PC-3 (cell line): ENCODE measurements at regions not wholly inside any gene's neighbourhood (a gene's known extent, or its start where the extent isn't known, plus 50 kb on each side); places are given as distances from the start of the nearest gene placed in this dataset.

ENCODE experiments used
- ATAC-seq: fragments of 200-7000 bp; cut with Tn5 transposase; 2 replicates; pipeline ENCODE4 v1.9.1; 2020; ENCODE audit warnings: mild to moderate bottlenecking, moderate library complexity
- BruUV-seq: library from RNA; stranded (reverse); fragments of 400-500 nt; replicated peaks from 2 replicates; lab custom pipeline; 2021; lab: Mats Ljungman, UMichigan
- CTCF ChIA-PET: fragments of 300-600 bp; sonication (Branson Sonifier 250); formaldehyde crosslinking; loops from one replicate; lab custom pipeline; 2022; ENCODE audit warnings: antibody characterized with exemption; lab: Charles Lee
- POLR2A ChIA-PET: fragments of 300-600 bp; sonication (Branson Sonifier 250); formaldehyde crosslinking; loops from one replicate; lab custom pipeline; 2022; ENCODE audit warnings: antibody characterized with exemption; ENCODE audit not compliant: unreplicated experiment; lab: Charles Lee
- DNase-seq: peaks from one replicate; pipeline ENCODE4 v3.0.0-alpha.2; 2015
- H2AFZ ChIP-seq: fragments of 300-600 bp; sonication (generic); 2 replicates; pipeline ENCODE4 v1.6.0; 2016; ENCODE audit warnings: antibody characterized with exemption, low read length
- H3F3A ChIP-seq: fragments of 300-600 bp; sonication (generic); one replicate; pipeline ENCODE4 v1.6.0; 2017; ENCODE audit warnings: antibody characterized with exemption, low read length, control low read depth, mild to moderate bottlenecking; ENCODE audit not compliant: unreplicated experiment
- H3K27ac ChIP-seq: fragments of 300-600 bp; sonication (generic); 2 replicates; pipeline ENCODE4 v1.5.1; 2016; ENCODE audit warnings: mild to moderate bottlenecking, low read length
- H3K27me3 ChIP-seq: fragments of 300-600 bp; sonication (generic); 2 replicates; pipeline ENCODE4 v1.6.1; 2016; ENCODE audit warnings: low read length, mixed read lengths
- H3K36me3 ChIP-seq: fragments of 300-600 bp; sonication (generic); 2 replicates; pipeline ENCODE4 v1.6.1; 2016; ENCODE audit warnings: low read depth, mixed run types, low read length, mixed read lengths
- H3K4me1 ChIP-seq: fragments of 300-600 bp; sonication (generic); 2 replicates; pipeline ENCODE4 v1.5.1; 2016; ENCODE audit warnings: low read length; ENCODE audit not compliant: insufficient read depth
- H3K4me2 ChIP-seq: fragments of 300-600 bp; sonication (generic); 2 replicates; pipeline ENCODE4 v1.6.0; 2016; ENCODE audit warnings: low read length
- H3K4me3 ChIP-seq: fragments of 300-600 bp; sonication (generic); 2 replicates; pipeline ENCODE4 v1.5.1; 2016; ENCODE audit warnings: mild to moderate bottlenecking, low read length, mixed read lengths
- H3K79me2 ChIP-seq: fragments of 300-600 bp; sonication (generic); 2 replicates; pipeline ENCODE4 v1.6.1; 2017; ENCODE audit warnings: low read length, mixed read lengths
- H3K9ac ChIP-seq: fragments of 300-600 bp; sonication (generic); 2 replicates; pipeline ENCODE4 v1.6.0; 2016; ENCODE audit warnings: mild to moderate bottlenecking, low read length
- H3K9me2 ChIP-seq: fragments of 300-600 bp; sonication (generic); replicated peaks from 2 replicates; pipeline ENCODE4 v1.6.1; 2016; ENCODE audit warnings: mixed run types, low read length, mixed read lengths
- H3K9me3 ChIP-seq: fragments of 300-600 bp; sonication (generic); 2 replicates; pipeline ENCODE4 v1.6.1; 2016; ENCODE audit warnings: low read length, mixed read lengths
- H4K20me1 ChIP-seq: fragments of 300-600 bp; sonication (generic); 2 replicates; pipeline ENCODE4 v1.6.1; 2016; ENCODE audit warnings: low read length, mixed read lengths
- CTCF ChIP-seq: fragments of 300-600 bp; sonication (generic); conservative IDR thresholded peaks from 2 replicates; pipeline ENCODE4 v1.5.1; 2017; ENCODE audit warnings: antibody characterized with exemption, low read depth, mild to moderate bottlenecking, low read length
- EZH2 ChIP-seq: fragments of 300-600 bp; sonication (generic); IDR thresholded peaks from one replicate; pipeline ENCODE4 v1.6.1; 2017; ENCODE audit warnings: antibody characterized with exemption, mild to moderate bottlenecking, low read length; ENCODE audit not compliant: unreplicated experiment
- EZH2phosphoT487 ChIP-seq: fragments of 300-600 bp; sonication (generic); IDR thresholded peaks from 2 replicates; pipeline ENCODE4 v1.6.1; 2018; ENCODE audit warnings: mild to moderate bottlenecking, antibody characterized with exemption, low read length, borderline replicate concordance
- intact Hi-C: fragments of 100-400 bp; cut with micrococcal nuclease; formaldehyde crosslinking; loops from 2 replicates; pipeline ENCODE4 v1.9.0; 2023

GRCh38 chr1:79903321-79903720 lies 896.8 kb upstream of the ADGRL4 start:
- ATAC-seq (no peak), DNase-seq (no peak)
- TF ChIP-seq EZH2 (no peak), CTCF (no peak), EZH2phosphoT487 (no peak)
- ChIA-PET POLR2A (no interaction called here), CTCF (no interaction called here)
- H3K4me1 ChIP-seq: peaks cover 5% of the 10 kb centered on the region; the same call in 1 of the 2 replicates
- no peaks in the 10 kb centered on the region for H3K27me3 ChIP-seq
- no peak overlapping the region for H3K27ac ChIP-seq
- no peak overlapping the region for H3K4me2 ChIP-seq
- no peak overlapping the region for H2AFZ ChIP-seq
- H4K20me1 ChIP-seq: no peaks in the 10 kb centered on the region
- H3K9me2 ChIP-seq: no peaks in the 10 kb centered on the region
- H3K9ac ChIP-seq: no peak overlapping the region
- no peaks in the 10 kb centered on the region for H3F3A ChIP-seq
- no peaks in the 10 kb centered on the region for H3K9me3 ChIP-seq
- intact Hi-C loops: no loop called here
- no peaks in the 10 kb centered on the region for H3K36me3 ChIP-seq
- no TSS peak for BruUV-seq
- no peak overlapping the region for H3K4me3 ChIP-seq
- H3K79me2 ChIP-seq: no peaks in the 10 kb centered on the region

- no peak for DNase-seq
- ChIA-PET CTCF (no interaction called here), POLR2A (no interaction called here)
- no peaks in the 10 kb centered on the region for H3K79me2 ChIP-seq
- no peak overlapping the region for H3K4me3 ChIP-seq
- no peaks in the 10 kb centered on the region for H3K36me3 ChIP-seq
- H4K20me1 ChIP-seq: no peaks in the 10 kb centered on the region
- H3K9me2 ChIP-seq: no peaks in the 10 kb centered on the region
- intact Hi-C loops: no loop called here
- H3F3A ChIP-seq: no peaks in the 10 kb centered on the region
- ATAC-seq: no peak
- H3K4me1 ChIP-seq: peaks cover 5% of the 10 kb centered on the region; the same call in 1 of the 2 replicates
- no TSS peak for BruUV-seq
- no peak overlapping the region for H2AFZ ChIP-seq
- no peaks in the 10 kb centered on the region for H3K9me3 ChIP-seq
- H3K27me3 ChIP-seq: no peaks in the 10 kb centered on the region
- H3K4me2 ChIP-seq: no peak overlapping the region
- H3K9ac ChIP-seq: no peak overlapping the region
- TF ChIP-seq EZH2: no peak
- TF ChIP-seq EZH2phosphoT487: no peak
- no peak for TF ChIP-seq CTCF
- H3K27ac ChIP-seq: no peak overlapping the region
Observed at GRCh38 chr1:79902418-79902817, 895.9 kb upstream of the ADGRL4 start.

DNA sequence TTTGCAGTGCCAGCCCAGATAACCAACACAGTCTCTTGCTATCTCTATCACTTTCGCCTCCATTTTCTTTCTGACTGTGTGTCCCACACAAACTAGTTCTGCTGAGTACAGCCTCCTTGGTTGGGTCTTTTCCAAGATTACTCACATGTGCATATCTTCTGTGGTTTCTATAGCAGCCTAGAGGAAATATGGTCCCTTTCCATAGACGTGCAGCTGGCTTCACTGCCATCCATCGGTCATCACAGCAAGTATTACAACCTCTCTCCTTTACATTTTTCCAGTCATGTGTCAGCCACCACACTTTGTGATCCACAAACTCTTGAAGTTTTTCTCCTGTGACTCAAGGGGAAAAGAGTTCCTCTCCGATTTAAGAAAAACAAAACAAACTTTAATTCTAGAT lies 893.4 kb upstream of the ADGRL4 start:
- no peak overlapping the region for H3K27ac ChIP-seq

More for the DNA sequence above, 893.4 kb upstream of the ADGRL4 start:
- H2AFZ ChIP-seq: peak overlapping the region; percentile 5; the same call in 1 of the 2 replicates
- no peaks in the 10 kb centered on the region for H3K27me3 ChIP-seq
- intact Hi-C loops: no loop called here
- no peaks in the 10 kb centered on the region for H3K9me2 ChIP-seq
- no peaks in the 10 kb centered on the region for H4K20me1 ChIP-seq
- TF ChIP-seq EZH2 (no peak), CTCF (peak; percentile 24; the same call in 1 of the 2 replicates), EZH2phosphoT487 (no peak)
- no peaks in the 10 kb centered on the region for H3K79me2 ChIP-seq
- H3K36me3 ChIP-seq: no peaks in the 10 kb centered on the region
- BruUV-seq: no TSS peak
- no peak overlapping the region for H3K4me3 ChIP-seq
- no peak overlapping the region for H3K4me2 ChIP-seq
- peak; percentile 74 for DNase-seq
- ChIA-PET POLR2A (no interaction called here), CTCF (no interaction called here)
- no peak overlapping the region for H3K9ac ChIP-seq
- H3K9me3 ChIP-seq: no peaks in the 10 kb centered on the region
- ATAC-seq: peak; percentile 85
- H3K4me1 ChIP-seq: peaks cover 5% of the 10 kb centered on the region; the same call in 1 of the 2 replicates
- no peaks in the 10 kb centered on the region for H3F3A ChIP-seq
